SU-DHL-6 (cell line): ENCODE measurements at regions not wholly inside any gene's neighbourhood (a gene's known extent, or its start where the extent isn't known, plus 50 kb on each side); places are given as distances from the start of the nearest gene placed in this dataset.

ENCODE experiments used
- H2AFZ ChIP-seq: fragments of 200-600 bp; sonication (generic); 2 replicates; pipeline ENCODE4 v1.6.1; 2014; ENCODE audit warnings: low read depth, mild to moderate bottlenecking, moderate library complexity, mixed read lengths, antibody characterized with exemption, low read length; ENCODE audit not compliant: severe bottlenecking
- H3F3A ChIP-seq: fragments of 200-600 bp; shearing (Covaris generic); 2 replicates; pipeline ENCODE4 v1.6.0; 2016; ENCODE audit warnings: antibody characterized with exemption, mild to moderate bottlenecking; ENCODE audit not compliant: insufficient read depth
- H3K27ac ChIP-seq: fragments of 200-600 bp; sonication (generic); 2 replicates; pipeline ENCODE4 v1.5.1; 2016; ENCODE audit warnings: low read depth, mild to moderate bottlenecking, low read length, moderate library complexity, mixed read lengths
- H3K27me3 ChIP-seq: fragments of 200-600 bp; sonication (generic), shearing (Covaris generic); 2 replicates; pipeline ENCODE4 v1.6.0; 2014; ENCODE audit warnings: mild to moderate bottlenecking, low read length
- H3K36me3 ChIP-seq: fragments of 200-600 bp; sonication (generic); 2 replicates; pipeline ENCODE4 v1.6.1; 2014; ENCODE audit warnings: mild to moderate bottlenecking, low read length, mixed read lengths
- H3K4me2 ChIP-seq: fragments of 300-600, 200-600 bp; shearing (Covaris generic), sonication (generic); 2 replicates; pipeline ENCODE4 v1.6.0; 2014; ENCODE audit warnings: low read length, low read depth, mild to moderate bottlenecking; ENCODE audit not compliant: poor library complexity, severe bottlenecking
- H3K4me3 ChIP-seq: fragments of 200-600 bp; sonication (generic); 2 replicates; pipeline ENCODE4 v1.5.1; 2014; ENCODE audit warnings: antibody characterized with exemption, low read length, mild to moderate bottlenecking, mixed read lengths; ENCODE audit not compliant: insufficient read depth, poor library complexity, severe bottlenecking
- H3K79me2 ChIP-seq: fragments of 200-600 bp; sonication (generic); 2 replicates; pipeline ENCODE4 v1.6.1; 2014; ENCODE audit warnings: mild to moderate bottlenecking, low read length, moderate library complexity; ENCODE audit not compliant: insufficient read depth
- H3K9ac ChIP-seq: fragments of 200-600 bp; sonication (generic); 2 replicates; pipeline ENCODE4 v1.7.0; 2014; ENCODE audit warnings: mild to moderate bottlenecking, low read length
- H3K9me2 ChIP-seq: fragments of 200-600 bp; sonication (generic); replicated peaks from 2 replicates; pipeline ENCODE4 v1.6.1; 2014; ENCODE audit warnings: low read length; ENCODE audit not compliant: insufficient read depth
- H3K9me3 ChIP-seq: fragments of 200-600 bp; sonication (generic); 2 replicates; pipeline ENCODE4 v1.6.1; 2014; ENCODE audit warnings: low read length, mixed read lengths; ENCODE audit not compliant: insufficient read depth
- H4K20me1 ChIP-seq: fragments of 200-600 bp; sonication (generic); 2 replicates; pipeline ENCODE4 v1.6.1; 2014; ENCODE audit warnings: low read depth, mild to moderate bottlenecking, antibody characterized with exemption, low read length, moderate library complexity, mixed read lengths
- CTCF ChIP-seq: fragments of 200-600 bp; sonication (generic); IDR thresholded peaks from one replicate; pipeline ENCODE4 v1.5.1; 2017; ENCODE audit warnings: antibody characterized with exemption, mild to moderate bottlenecking, low read length, moderate library complexity; ENCODE audit not compliant: insufficient read depth, poor library complexity, severe bottlenecking
- EZH2phosphoT487 ChIP-seq: fragments of 200-600 bp; sonication (generic), shearing (Covaris generic); conservative IDR thresholded peaks from 2 replicates; pipeline ENCODE4 v1.6.1; 2018; ENCODE audit warnings: mild to moderate bottlenecking, antibody characterized with exemption, low read length, moderate library complexity, mixed read lengths

- H3K4me3 ChIP-seq, result no peak overlapping the region
- H4K20me1 ChIP-seq, result no peaks in the 10 kb centered on the region
- TF ChIP-seq CTCF (no peak), EZH2phosphoT487 (no peak)
- no peaks in the 10 kb centered on the region for H3K9me3 ChIP-seq
- H3K27ac ChIP-seq, result no peak overlapping the region
- H3K4me2 ChIP-seq, result no peak overlapping the region
- no peaks in the 10 kb centered on the region for H3K79me2 ChIP-seq
- H3K27me3 ChIP-seq, result no peaks in the 10 kb centered on the region
- H3K36me3 ChIP-seq, result no peaks in the 10 kb centered on the region
- H2AFZ ChIP-seq, result no peak overlapping the region
- no peaks in the 10 kb centered on the region for H3K9me2 ChIP-seq
- H3K9ac ChIP-seq, result no peak overlapping the region
- no peaks in the 10 kb centered on the region for H3F3A ChIP-seq
Observed at GRCh38 chr1:5756434-5757186, 235.6 kb downstream of the NPHP4 start.

GRCh38 chr1:5755552-5756125 is 236.6 kb downstream of the NPHP4 start:
- no peak for TF ChIP-seq CTCF
- no peak for TF ChIP-seq EZH2phosphoT487
- no peaks in the 10 kb centered on the region for H3F3A ChIP-seq
- H3K79me2 ChIP-seq, result no peaks in the 10 kb centered on the region
- no peak overlapping the region for H3K4me2 ChIP-seq
- no peaks in the 10 kb centered on the region for H3K27me3 ChIP-seq
- H3K36me3 ChIP-seq, result no peaks in the 10 kb centered on the region
- H2AFZ ChIP-seq, result no peak overlapping the region
- no peak overlapping the region for H3K4me3 ChIP-seq
- no peak overlapping the region for H3K27ac ChIP-seq
- no peaks in the 10 kb centered on the region for H4K20me1 ChIP-seq
- H3K9ac ChIP-seq, result no peak overlapping the region
- H3K9me3 ChIP-seq, result no peaks in the 10 kb centered on the region
- H3K9me2 ChIP-seq, result no peaks in the 10 kb centered on the region

GRCh38 chr1:5754817-5755551 is 237.2 kb downstream of the NPHP4 start:
- Histone ChIP-seq H3K9me2 (no peaks in the 10 kb centered on the region), H3F3A (no peaks in the 10 kb centered on the region), H3K4me3 (no peak overlapping the region), H3K9me3 (no peaks in the 10 kb centered on the region), H3K79me2 (no peaks in the 10 kb centered on the region), H3K9ac (no peak overlapping the region), H3K27me3 (no peaks in the 10 kb centered on the region), H3K4me2 (no peak overlapping the region), H3K27ac (no peak overlapping the region), H4K20me1 (no peaks in the 10 kb centered on the region), H2AFZ (no peak overlapping the region), H3K36me3 (no peaks in the 10 kb centered on the region)
- TF ChIP-seq CTCF (no peak), EZH2phosphoT487 (no peak)
